HG02870 (cell line): ENCODE measurements at regions not wholly inside any gene's neighbourhood (a gene's known extent, or its start where the extent isn't known, plus 50 kb on each side); places are given as distances from the start of the nearest gene placed in this dataset.
A peak's percentile ranks its signal among the peaks of the same experiment; 100 is the strongest.

Experiments used
- ATAC-seq: cut with Tn5 transposase; IDR thresholded peaks from one replicate; pipeline ENCODE4 v1.9.1; 2021; ENCODE audit warnings: mild to moderate bottlenecking, moderate library complexity; ENCODE audit not compliant: unreplicated experiment

DNA sequence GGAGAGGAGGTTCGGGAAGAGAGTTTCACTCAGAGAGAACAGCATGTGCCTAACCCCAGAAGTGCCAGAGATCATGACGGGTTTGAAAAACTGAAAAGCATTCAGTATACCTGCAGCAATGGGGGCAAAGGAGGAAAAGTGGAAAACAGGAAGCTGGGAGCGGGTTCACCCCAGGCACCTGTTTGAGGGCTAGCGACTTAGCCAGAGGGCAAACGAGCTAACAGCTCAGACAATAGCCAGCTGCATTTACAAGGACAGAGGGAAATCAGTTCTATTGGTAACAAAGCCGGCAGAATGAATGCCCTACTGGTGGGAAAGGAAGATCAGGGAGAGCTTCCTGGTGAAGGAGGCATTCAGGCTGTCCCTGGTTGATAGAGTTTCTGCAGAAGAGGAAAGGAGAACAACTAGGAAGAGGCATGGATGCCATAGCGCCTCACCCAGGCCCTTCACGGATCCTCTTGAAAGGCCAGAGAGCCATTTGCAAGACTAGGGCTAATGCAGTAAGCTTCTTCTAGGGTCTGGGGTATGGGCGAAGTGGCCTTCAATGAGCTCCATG, 141.7 kb upstream of the ADRA1B start:
- no peak for ATAC-seq

DNA sequence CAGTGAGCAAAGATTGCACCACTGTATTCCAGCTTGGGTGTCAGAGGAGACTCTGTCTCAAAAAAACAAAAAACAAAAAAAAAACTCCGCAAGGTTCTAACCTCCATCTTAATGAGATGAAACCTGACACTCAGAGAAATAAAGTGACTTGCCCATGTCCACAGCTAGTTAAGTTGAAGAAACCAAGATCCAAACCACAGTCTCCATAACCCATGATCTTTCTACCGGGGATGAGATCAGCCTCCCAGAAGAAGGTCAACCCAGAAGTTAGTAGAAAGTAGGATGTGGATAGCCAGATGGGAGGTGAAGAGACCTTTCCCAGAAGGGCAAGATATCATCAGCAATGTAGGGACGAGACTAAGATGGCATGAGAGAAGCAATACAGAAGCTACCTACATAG, 140.4 kb upstream of the ADRA1B start:
- ATAC-seq = no peak

DNA sequence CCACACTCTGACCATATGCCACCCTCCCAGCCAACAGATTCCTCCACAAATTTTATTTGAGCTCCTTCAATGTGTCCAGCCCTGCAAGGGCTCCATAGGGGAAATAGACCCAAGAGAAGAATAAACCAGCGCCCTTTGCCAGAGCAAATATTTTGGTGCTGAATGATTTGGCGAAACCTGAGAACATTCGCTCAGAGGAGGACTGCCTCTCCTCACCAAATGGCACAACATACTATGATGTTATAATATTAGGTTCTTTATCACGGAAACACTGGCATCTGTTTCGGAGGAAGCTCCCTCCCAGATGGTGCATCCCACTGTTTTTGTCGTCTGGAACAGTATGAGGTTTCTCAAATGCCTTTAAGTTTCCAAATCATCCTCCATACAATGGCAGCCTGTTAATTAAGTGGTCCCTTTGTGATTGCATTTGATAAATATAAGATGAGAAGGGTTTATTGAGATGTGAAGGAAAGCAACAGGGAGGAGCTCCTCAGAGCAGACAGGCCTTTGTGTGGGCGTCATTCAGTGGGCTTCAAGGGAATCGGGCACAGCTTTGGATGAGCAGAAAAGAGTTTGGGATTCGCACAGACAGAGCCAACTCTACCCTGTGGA, 139.1 kb upstream of the ADRA1B start:
- ATAC-seq = no peak

DNA sequence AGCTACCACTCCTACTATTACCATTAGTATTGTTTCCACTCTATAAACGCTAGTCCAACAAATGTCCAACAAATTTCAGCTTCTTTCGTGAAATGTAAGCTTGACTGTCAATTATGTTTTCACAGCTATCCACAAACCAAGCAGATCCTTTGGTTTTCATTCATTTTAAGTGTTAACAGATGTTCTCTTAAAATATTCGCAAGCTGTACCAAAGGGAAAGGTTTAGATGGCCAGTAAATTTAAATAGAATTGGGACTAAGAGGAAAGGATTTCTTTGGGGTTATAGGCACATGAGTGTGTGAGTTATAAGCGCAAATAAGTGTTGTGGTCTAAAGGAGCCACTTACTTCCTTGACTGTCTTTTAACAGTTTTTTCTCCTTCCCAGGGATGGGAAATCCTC, 136.8 kb upstream of the ADRA1B start:
- ATAC-seq = no peak

DNA sequence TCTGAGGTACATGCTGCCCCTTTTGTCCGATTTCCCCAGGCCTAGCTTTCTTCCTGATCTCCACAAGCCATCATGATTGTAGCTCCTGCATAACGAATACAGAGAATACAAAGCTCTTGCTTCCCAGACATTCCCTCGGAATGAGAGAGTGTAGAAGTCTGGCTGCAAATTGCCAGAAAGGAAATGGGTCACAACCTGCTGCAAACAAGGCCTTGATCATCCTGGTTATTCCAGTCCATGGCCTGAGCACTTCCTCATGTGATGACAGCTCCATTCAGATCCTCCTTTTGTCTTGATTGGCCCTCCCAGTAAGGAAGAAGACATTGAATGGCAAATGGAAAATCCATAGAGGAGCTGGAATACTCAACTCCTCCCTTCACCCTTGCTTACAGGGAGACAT, 136.0 kb upstream of the ADRA1B start:
- no peak for ATAC-seq

DNA sequence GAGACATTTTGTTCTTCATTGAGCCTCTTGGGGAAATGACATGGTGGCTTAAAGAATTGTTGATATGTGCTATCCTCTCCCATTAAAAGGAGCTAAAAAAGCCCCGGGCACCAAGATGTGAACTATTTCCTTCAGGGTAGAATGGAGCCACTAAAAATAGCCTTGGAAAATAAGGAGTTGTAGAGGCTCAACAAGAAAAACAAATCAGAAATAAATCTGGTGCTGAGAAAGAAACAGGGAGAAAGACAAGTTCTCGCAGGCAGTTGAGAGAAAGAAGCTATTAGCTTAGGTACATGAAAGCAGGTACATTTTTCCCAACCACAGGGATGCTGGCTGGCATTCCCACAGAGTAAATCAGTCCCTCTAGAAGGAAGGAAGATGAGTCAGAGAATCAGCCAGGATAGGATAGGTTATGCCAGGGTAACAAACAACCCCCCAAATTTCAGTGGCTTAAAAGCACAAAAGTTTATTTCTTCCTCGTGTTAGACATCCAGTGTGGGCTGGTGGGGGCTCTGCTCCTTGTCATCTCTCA, 134.6 kb upstream of the ADRA1B start:
- no peak for ATAC-seq

DNA sequence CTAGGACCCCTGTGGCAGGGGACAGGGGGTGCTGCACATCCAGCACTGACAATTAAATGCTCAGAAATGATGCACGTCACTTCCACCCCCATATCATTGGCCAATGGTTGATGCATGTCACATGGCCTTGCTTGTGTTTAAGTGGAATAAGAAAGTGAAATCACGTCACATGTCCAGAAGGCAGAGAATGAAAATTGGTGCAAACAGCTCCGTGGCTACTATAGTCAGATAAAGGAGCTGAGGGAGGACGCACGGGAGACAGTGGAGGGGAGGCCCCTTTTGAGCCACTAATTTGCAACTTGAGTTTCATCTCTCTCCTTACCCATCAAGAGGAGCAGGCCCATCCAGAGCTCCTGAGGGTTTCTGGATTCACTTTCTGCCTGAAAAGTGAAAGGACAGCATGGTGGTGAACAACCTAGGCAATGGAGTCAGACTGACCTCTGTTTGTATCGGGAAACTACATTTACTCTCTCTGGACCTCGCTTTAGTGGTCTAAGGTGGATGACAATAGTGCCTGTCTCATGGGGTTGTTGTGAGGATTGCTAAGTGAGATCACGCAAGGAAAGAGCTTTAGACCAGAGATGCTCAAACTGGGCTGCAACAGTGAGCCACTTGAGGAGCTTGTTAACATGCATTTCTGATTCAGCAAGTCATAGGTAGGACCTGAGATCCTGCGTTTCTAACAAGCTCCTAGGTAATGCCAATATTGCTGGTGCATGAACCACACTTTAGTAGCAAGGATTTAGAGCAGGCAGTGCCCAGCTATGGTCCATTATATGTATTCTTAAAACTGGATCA, 133.9 kb upstream of the ADRA1B start:
- peak; percentile 86 for ATAC-seq

DNA sequence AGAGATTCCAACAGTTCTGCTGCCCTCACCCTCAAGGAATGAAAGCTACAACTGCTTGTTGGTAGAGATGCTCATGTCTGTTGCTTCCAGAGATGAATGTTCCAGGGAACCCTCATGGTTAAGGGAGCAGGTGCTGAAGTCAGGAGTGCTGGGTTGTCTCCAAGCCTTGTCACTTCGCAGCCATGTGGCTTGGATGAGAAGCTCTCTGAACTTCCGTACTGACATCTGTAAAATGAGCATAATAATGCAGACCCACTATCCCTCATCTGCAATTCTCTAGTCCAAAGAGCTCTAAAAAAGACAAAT, 133.3 kb upstream of the ADRA1B start:
- ATAC-seq = no peak

DNA sequence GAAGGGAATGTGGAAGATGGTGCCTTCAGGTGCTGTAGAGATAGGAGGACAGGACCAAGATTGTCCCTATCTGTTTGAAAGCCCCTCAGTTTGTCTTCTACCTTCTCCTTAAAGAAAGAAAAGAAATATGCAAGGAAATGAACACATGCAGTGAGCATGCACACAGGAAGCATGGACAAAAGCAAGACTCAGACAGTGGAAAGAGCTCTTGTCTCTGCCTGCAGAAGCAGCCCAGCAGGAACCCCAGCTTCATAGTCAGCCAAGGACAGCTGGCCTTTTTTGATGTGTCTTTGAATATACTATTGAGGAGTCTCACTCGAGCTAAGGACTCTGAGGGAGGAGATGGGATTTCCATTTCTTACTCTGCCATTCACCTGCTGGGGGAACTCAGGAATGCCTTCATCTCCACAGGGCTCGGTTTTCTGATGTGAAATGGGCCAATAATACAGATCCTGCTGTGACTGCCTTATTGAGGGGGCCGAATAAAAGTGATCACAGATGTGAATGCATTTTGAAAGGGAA, 132.5 kb upstream of the ADRA1B start:
- no peak for ATAC-seq

DNA sequence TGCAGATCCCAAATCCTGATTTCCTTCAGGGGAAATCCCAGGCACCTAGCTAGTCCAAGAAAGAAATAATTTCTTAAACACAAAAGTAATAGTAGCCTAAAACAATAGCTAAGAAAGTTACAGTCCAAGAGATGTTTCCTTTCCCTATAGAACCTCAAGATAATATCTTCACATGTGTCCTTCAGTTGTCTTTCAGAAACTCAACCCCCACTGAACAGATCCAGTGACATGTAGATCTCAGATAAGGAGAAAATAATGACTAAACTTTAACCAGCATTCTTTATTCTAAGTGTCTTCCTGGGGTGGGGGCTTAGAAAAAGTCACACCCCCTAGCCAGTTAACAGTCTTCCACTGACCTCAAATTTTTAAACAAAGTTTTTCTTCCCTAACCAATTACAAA, 131.3 kb upstream of the ADRA1B start:
- no peak for ATAC-seq

DNA sequence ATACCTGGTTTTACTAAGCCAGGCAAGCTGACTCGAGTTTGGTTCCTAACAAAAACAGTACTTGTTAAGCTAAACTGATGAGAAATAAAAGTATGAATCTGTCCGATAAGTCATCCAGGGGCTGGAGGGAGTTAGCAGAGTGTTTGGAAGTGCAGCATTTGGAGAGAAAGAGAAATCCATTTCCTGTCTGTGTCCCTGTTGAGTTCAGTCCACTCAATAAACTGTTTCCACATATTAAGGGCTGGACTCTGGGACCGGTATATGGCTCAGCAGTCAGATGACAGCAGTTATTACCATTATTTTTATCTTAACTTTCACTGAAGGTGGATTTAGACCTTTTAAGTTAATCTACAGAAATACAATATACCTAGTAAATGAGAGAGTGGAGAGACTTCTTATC, 130.6 kb upstream of the ADRA1B start:
- no peak for ATAC-seq

DNA sequence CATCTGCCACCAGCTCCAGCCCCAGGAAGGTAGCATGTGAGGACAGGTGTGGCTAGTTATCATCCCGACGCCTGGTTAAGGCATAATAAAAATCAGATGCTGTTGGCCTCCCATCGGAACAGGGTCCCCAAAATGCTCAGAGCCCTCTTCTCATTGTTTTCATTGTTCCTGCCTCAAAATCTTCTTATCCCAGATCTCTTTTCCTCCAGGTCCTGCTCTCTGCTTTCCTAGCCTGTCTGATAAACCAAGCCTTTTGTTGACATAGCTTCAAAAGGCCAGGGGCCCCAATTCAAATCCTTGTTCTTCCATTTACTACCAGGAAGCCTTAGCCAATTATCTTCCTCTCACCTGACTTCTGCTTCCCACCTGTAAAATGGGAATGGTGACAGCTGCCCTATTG, 130.1 kb upstream of the ADRA1B start:
- ATAC-seq = no peak

DNA sequence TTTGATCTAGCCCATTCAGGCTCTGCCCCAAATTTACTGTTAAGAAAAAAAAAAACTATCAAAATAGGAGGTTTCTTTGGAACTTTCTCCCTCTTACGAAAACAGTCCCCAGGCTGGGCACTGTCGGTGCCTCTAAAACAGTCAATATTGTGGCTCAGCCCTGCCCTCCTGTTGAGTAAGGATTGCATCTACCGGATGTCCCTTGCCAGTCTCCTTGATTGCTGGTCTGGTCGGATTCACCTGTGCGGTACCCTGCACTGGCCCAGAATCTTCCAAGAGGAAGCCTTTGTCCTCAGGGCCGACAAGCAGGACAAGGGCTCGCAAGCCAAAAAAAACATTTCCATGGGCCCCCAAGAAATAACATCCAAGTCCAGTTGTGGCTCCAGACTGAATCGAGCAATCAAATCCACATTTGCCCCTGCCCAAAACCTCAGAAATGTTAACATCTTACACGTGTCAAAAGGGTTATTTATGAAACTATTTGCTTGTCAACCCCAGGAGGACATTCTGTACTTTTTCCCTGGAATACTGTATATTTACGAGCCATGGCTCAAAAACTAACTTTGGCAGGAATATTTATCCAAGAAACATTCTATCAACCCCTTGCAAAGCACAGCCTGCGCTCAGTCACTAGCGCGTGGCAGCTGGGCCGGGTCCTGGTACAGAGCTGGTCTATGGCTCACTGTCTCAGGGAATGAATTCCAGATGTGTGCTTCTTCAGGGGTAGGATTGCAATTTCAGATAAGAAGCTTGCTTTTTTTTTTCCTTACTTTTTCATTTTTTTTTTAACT, 129.2 kb upstream of the ADRA1B start:
- no peak for ATAC-seq

DNA sequence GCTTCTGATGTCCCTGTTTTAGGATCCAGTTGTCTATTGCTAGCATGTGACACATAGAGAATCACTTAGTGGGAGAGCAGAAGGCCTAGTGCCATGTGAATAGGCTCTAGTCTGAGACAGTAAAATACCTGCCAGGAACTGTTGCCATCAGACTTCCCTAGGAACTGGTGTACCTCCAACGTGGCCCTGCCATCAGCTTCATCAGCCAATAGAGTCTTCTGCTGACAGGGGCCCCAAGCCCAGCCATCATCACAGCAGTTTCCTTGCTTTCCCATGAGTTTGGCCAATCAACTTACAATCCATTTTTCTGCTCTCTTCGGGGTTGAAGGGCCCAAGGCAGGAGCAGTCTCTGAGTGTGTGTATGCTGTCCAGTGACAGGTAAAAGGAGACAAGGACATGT, 128.4 kb upstream of the ADRA1B start:
- no peak for ATAC-seq

DNA sequence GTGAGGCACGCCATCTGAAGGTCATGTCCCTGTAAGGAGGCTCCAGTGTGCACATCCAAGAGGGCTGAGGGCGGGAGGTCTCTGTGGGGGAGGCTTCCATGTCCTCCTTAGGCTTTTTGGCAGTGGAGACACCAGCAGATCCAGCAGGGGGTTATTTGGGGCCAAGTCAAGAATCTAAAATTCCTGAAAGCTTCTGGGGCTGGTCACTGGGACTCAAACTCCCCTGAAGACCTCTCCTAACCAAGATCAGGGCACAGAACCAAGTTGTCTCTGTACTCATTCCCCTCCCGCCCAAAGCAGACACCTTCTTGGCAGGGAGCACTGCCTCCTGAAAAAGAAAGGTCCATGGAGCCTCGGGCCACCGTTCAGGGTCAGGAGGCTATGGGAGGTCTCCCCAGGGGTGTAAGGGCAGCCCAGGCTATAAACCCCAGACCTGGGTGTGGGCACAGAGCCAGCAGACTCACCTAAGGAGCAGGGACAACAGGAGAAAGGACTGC, 127.4 kb upstream of the ADRA1B start:
- ATAC-seq = no peak

DNA sequence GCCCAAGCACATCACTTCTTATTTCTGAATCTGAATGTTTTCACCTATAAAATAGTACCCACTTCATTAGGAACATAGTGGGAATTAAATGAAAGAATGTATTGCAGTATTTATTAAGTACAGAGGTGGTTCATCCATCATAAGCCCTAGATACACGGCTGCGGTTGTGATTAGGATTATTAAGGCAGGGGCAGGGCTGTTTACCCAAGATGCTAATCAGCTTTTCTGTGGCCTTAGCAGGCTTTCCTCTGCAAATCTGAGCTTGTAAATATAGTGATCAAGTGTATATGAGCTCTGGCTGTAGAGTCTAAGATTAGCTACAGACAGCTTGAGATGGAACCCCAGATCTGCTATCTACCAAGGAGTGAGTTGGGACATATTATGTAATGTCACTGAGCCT, 124.1 kb upstream of the ADRA1B start:
- ATAC-seq = no peak

DNA sequence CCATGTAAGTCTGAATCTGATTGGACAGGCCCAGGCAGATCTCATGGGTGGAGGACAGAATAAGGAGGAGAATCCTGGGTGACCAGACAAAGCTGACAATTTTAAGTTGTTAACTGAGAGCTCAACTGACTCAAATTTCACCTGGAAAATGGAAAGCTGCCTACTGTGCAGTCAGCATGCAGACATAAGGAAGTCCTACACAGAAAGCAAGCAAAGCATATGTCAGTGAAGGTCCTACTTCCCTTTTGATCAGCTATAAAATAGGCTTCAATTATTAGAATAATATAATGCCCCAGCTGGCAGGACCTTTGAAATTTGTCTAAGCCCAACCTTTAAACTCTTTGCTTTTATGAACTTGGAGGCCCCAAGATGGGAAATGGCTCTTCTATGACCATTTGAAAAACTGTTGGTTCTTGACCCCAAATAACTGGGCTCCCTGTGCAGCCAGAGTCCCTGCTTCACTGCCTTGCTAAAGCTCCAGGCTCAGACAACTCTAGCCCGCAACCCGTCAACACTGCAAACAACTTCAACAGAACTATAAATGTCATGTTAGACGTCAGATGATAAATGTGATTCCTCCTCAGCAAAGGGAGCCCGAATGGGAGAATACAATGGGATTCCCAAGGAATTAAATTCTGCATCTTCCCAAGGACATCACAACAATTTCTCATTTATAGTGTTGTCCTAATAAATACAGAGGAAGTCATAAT, 118.9 kb upstream of the ADRA1B start:
- no peak for ATAC-seq

DNA sequence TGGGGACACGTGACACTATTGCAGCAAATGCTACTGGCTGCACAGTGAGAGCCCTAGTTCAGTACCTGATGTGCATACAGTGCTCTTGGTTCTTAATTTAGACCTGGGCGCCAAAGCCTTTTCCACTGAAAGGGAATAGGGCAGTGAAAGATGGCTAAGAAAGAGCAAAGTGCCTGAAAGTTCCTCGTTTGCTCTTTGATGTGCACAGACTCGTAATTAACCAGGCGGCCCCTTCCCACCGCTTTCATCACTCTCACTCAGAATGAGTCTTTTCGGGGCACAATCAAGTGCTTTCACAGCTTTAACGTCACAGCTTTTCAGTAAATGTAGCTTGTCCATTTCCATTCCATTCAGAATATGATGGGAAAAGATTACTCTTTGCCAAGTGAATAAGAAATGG, 116.6 kb upstream of the ADRA1B start:
- no peak for ATAC-seq

DNA sequence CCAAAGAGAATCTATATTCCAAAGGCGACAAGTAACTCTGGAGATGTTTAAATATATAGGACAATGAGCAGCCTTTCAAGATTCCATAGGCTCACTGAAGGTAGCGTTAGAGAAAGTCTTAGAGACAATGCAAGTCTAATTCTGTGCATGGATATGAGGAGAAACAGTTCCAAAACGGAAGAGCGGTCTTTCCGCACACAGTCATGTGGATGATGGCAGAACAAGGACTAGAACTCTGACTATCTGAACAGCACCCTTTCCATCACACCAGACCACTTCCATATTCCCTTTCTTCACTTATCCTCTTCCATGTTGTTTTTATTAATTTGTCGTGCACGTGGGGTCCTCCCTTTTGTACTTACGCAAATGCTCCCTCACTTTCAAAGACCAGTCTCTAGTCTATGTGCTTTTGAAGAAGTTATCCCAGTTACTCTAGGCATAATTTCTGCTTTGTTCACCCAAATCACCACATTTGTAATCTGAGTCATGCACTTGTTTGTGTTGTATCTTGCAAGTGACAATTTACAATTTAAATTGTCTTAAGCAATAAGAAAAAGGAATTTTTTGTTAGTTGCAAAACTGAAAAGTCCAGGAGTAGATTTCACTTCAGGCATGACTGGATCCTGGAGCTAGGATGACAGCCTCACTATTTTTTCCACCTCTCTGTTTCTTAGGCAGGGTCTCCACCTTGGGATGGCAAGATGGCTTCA, 116.0 kb upstream of the ADRA1B start:
- ATAC-seq = no peak

DNA sequence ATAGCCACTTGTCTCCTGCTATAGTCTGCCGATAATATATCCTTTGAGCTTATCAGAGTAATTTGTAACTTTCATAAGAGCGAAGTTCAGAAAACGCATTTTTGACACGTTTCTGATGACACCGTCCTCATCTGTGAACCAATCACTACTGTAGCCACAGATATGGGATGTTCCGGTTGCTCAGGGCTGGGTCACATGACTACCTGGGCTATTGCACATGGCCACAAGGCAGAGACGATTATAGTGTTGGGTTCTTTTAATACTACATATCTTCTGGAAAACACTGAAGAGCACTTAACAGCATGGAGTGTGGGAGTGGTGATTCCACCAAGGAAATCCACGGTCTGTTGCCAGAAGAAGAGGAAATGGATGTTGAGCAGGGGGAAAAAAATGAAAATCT, 115.0 kb upstream of the ADRA1B start:
- ATAC-seq = no peak
